ENCODE measurements at regions not wholly inside any gene's neighbourhood (a gene's known extent, or its start where the extent isn't known, plus 50 kb on each side); places are given as distances from the start of the nearest gene placed in this dataset.

DNA sequence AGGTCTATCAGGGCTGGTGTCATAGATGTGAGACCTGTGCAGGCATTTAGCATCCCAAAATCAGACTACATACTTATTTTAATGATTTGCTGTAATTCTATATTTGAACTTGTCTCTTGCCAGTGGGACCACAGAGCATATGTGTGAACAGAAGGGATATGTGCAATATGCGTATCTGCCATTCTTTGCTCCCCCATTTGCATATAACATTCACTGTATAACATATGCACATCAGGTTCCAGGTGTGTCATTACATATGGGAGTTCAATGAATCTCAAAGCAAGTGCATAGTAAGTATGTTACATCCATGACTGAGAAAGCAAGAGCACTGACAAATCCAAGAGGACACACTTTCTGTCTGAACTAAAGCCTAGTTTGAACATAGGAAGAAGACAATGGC lies 1115.1 kb upstream of the CNTN5 start (continued):
- TF ChIP-seq EP300 (IDR thresholded peaks at IDR 0.05; ENCODE audit: borderline replicate concordance in 1 of 2, low read depth in 1 of 2, low read length in 1 of 2) = no peak
- TF ChIP-seq, protein P1, sequence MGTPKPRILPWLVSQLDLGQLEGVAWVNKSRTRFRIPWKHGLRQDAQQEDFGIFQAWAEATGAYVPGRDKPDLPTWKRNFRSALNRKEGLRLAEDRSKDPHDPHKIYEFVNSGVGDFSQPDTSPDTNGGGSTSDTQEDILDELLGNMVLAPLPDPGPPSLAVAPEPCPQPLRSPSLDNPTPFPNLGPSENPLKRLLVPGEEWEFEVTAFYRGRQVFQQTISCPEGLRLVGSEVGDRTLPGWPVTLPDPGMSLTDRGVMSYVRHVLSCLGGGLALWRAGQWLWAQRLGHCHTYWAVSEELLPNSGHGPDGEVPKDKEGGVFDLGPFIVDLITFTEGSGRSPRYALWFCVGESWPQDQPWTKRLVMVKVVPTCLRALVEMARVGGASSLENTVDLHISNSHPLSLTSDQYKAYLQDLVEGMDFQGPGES (IDR thresholded peaks at IDR 0.05; ENCODE audit: low read depth, low read length) = no peak

DNA sequence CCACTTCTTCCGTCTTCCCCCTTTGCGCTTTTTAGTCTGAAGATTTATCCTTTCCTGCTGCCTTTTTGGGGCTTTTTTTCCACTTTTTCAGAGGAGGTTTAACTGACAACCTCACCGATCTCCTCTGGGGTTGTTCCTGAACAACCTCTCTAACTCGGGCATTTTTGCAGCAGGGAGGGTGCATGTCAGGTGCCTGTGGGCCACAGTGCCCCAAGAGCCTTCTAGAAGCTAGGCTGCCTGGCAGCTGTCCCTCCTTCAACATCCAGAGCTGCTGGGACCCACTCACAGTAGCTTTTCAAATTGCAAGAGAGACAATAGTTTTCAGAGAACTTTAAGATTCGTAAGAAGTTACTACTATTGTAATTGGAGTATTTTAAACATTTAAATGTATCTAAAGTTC lies 1112.4 kb upstream of the CNTN5 start:
- CTCF ChIA-PET = no interaction called here
- Histone ChIP-seq H3F3A (replicated peaks; ENCODE audit: insufficient read depth) (peaks cover 9% of the 10 kb centered on the region), H3K27me3 (ENCODE audit: insufficient read depth) (no peaks in the 10 kb centered on the region), H2AFZ (ENCODE audit: low read depth) (no peak overlapping the region), H3K4me3 (ENCODE audit: low read depth in 2 of 2, low read length in 1 of 2) (no peak overlapping the region), H4K20me1 (ENCODE audit: insufficient read depth) (no peaks in the 10 kb centered on the region), H3K79me2 (ENCODE audit: insufficient read depth) (no peaks in the 10 kb centered on the region), H3K36me3 (replicated peaks in 1 of 2; ENCODE audit: control insufficient read depth in 1 of 2, insufficient read depth in 2 of 2, low read length in 1 of 2) (no peaks in the 10 kb centered on the region), H3K9ac (no peak overlapping the region), H3K27ac (ENCODE audit: low read depth in 2 of 2, low read length in 1 of 2) (no peak overlapping the region), H3K4me2 (no peak overlapping the region), H3K9me3 (no peaks in the 10 kb centered on the region), H3K9me2 (no peaks in the 10 kb centered on the region), H3K4me1 (ENCODE audit: control insufficient read depth in 1 of 2, insufficient read depth in 2 of 2, low read depth in 1 of 2, low read length in 1 of 2) (peaks cover 0 to 4% of the 10 kb centered on the region in 2 experiments; a peak in 1 of 4 replicates)
- 74% methylated on average over 5 of the region's 5 CpGs for WGBS (ENCODE audit: low lambda C conversion rate)
- POLR2A ChIA-PET = no interaction called here
- no peak for DNase-seq
- TF ChIP-seq NFIC (IDR thresholded peaks at IDR 0.05; ENCODE audit: borderline replicate concordance) (no peak), TCF12 (IDR thresholded peaks at IDR 0.05) (no peak), CTCF (IDR thresholded peaks at IDR 0.05) (no peak), FOSL2 (IDR thresholded peaks at IDR 0.05; ENCODE audit: borderline replicate concordance, low read depth) (no peak), EP300 (IDR thresholded peaks at IDR 0.05; ENCODE audit: borderline replicate concordance in 1 of 2, low read depth in 1 of 2, low read length in 1 of 2) (no peak), NRF1 (IDR thresholded peaks at IDR 0.05; ENCODE audit: low read depth, low read length) (no peak), MXI1 (IDR thresholded peaks at IDR 0.05; ENCODE audit: low read depth, low read length) (no peak), SIN3A (IDR thresholded peaks at IDR 0.05; ENCODE audit: borderline replicate concordance, low read depth, low read length) (no peak)

GRCh38 chr11:97909614-97910399 lies 1110.9 kb upstream of the CNTN5 start:
- Histone ChIP-seq H3K27me3 (ENCODE audit: insufficient read depth) (no peaks in the 10 kb centered on the region), H3K4me2 (peak overlapping the region; percentile 23; the same call in 1 of the 2 replicates), H3K4me3 (ENCODE audit: low read depth in 2 of 2, low read length in 1 of 2) (no peak overlapping the region), H3K27ac (ENCODE audit: low read depth in 2 of 2, low read length in 1 of 2) (peak overlapping the region; percentile 37 to 53; a peak in 3 of 4 replicates), H3K9me2 (no peaks in the 10 kb centered on the region), H3K4me1 (ENCODE audit: control insufficient read depth in 1 of 2, insufficient read depth in 2 of 2, low read depth in 1 of 2, low read length in 1 of 2) (peaks cover 0 to 4% of the 10 kb centered on the region in 2 experiments; a peak in 1 of 4 replicates), H2AFZ (ENCODE audit: low read depth) (peak overlapping the region; percentile 40), H4K20me1 (ENCODE audit: insufficient read depth) (no peaks in the 10 kb centered on the region), H3F3A (replicated peaks; ENCODE audit: insufficient read depth) (peaks cover 9% of the 10 kb centered on the region), H3K9me3 (no peaks in the 10 kb centered on the region), H3K9ac (peak overlapping the region; percentile 4; the same call in 1 of the 2 replicates), H3K36me3 (replicated peaks in 1 of 2; ENCODE audit: control insufficient read depth in 1 of 2, insufficient read depth in 2 of 2, low read length in 1 of 2) (no peaks in the 10 kb centered on the region), H3K79me2 (ENCODE audit: insufficient read depth) (no peaks in the 10 kb centered on the region)
- ChIA-PET POLR2A (no interaction called here), CTCF (interaction anchor here (1.2 kb wide), 1 partner anchor 455 kb away, joined by 4 read pairs; no protein-coding TSS in a partner anchor)
- DNase-seq = no peak
- 60% methylated on average over 7 of the region's 7 CpGs for WGBS (ENCODE audit: low lambda C conversion rate)
- TF ChIP-seq FOXJ3 (CRISPR knock-in tag; IDR thresholded peaks at IDR 0.05) = no peak
- TF ChIP-seq, protein P2, sequence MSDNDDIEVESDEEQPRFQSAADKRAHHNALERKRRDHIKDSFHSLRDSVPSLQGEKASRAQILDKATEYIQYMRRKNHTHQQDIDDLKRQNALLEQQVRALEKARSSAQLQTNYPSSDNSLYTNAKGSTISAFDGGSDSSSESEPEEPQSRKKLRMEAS (IDR thresholded peaks at IDR 0.05; ENCODE audit: low read depth) = no peak
- TF ChIP-seq RFX5 (IDR thresholded peaks at IDR 0.05; ENCODE audit: low read length) = no peak
- TF ChIP-seq FOSL2 (IDR thresholded peaks at IDR 0.05; ENCODE audit: borderline replicate concordance, low read depth) = peak; percentile 5; the same call in 1 of the 2 replicates
- TF ChIP-seq NFIC (IDR thresholded peaks at IDR 0.05; ENCODE audit: borderline replicate concordance) = peak; percentile 2; the same call in 1 of the 2 replicates
- TF ChIP-seq TEAD4 (IDR thresholded peaks at IDR 0.05; ENCODE audit: borderline replicate concordance, insufficient read depth) = no peak; the same call in 1 of the 2 replicates
- no peak for TF ChIP-seq CHD2 (IDR thresholded peaks at IDR 0.05; ENCODE audit: low read length, partially characterized antibody)
- TF ChIP-seq TCF12 (IDR thresholded peaks at IDR 0.05) = peak; percentile 16; the same call in 1 of the 2 replicates
- TF ChIP-seq ELF1 (IDR thresholded peaks at IDR 0.05) = no peak
- TF ChIP-seq FOXM1 (IDR thresholded peaks at IDR 0.05; ENCODE audit: low read depth) = no peak
- TF ChIP-seq GATA2 (CRISPR knock-in tag; IDR thresholded peaks at IDR 0.05) = no peak
- TF ChIP-seq EP300 (IDR thresholded peaks at IDR 0.05; ENCODE audit: borderline replicate concordance in 1 of 2, low read depth in 1 of 2, low read length in 1 of 2) = peak in 1 of 2 experiments; percentile 29; a peak in 1 of 4 replicates
- TF ChIP-seq YY1 (IDR thresholded peaks at IDR 0.05; ENCODE audit: low read depth) = no peak
- TF ChIP-seq, protein P1 (IDR thresholded peaks at IDR 0.05; ENCODE audit: low read depth, low read length) = no peak

All from SK-N-SH (cell line).